ENCODE measurements at regions not wholly inside any gene's neighbourhood (a gene's known extent, or its start where the extent isn't known, plus 50 kb on each side); places are given as distances from the start of the nearest gene placed in this dataset.
A peak's percentile ranks its signal among the peaks of the same experiment; 100 is the strongest.
"Not testable (repeated sequence)": the region's sequence is repeated elsewhere in the genome, so short reads cannot be mapped to it uniquely, and the experiment has no call there.

DNA sequence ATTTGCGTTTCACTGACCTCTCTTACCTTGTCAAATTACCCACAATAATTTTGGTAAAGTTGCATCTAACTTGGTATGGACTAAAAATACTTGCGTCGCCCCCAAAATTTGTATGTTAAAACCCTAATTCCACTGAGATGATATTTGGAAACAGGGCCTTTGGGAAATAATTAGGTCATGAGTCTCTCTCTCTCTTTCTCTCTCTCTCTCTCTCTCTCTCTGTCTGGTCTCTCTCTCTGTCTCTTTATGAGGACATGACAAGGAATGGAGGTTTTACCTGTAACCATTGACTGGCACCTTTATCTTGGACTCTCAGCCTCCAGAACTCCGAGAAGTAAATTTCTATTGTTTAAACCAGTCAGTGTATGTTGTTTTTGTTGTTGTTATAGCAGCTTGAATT, 111.5 kb upstream of the BDP1 start:
- DNase-seq = not testable (repeated sequence)

- peak in 2 of 3 experiments; percentile 5 to 65 for DNase-seq
Observed at GRCh38 chr5:71372601-71373000, 82.8 kb upstream of the BDP1 start.

DNA sequence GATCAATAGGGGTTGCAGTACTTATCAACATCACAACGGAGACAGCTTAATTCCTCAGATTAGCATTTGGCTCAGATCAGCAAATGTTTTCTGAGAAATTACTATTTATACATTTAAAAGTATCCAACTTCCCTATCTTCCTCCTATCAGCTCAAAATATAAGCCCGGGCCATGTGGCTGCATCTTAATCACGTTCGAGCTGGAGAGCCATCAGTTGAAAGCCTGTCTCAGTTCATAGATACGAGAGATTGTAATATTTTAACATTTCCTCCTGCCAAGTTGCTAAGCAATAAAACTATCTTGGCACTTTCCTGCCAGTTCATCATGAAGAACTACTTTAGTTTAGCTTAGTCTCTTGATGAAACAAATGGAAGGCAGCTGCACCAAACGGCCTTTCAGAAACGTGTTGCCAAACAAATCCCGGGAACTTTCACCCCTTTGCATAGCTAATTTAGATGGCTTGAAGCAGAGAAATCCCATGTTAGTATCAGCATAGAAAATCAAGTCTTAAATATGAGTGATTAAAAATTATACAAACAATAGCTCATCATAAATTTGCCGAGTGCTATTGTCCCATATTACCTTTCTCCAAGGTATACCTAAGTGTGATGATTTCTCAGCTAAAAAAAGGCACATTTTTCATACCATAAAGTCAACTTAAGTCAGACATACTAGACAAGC, 82.3 kb upstream of the BDP1 start:
- DNase-seq = peak in 1 of 3 experiments; percentile 61

GRCh38 chr5:71384204-71384603, 71.2 kb upstream of the BDP1 start:
- not testable (repeated sequence) for DNase-seq

DNA sequence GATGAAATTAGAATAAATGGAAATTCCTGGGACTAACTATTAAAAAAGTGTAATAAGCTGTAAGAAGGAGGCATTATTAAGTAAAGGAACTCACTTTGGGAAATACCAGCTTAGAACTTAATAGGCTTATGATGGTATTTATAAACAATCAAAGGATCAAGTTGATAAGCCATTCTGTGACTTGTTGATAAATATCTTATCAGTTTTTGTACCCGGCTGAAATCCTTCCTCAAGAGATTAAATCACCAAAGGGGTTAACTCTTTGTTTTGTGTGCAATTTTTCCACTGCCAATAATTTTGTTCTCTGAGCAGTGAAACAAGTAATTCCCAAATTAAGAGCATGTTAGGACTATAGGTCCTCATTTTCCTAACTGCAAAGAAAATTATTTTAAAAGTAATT, 70.7 kb upstream of the BDP1 start:
- no peak for DNase-seq

GRCh38 chr5:71385208-71385607, 70.2 kb upstream of the BDP1 start:
- DNase-seq = not testable (repeated sequence)

- peak in 2 of 3 experiments; percentile 23 to 44 for DNase-seq
Observed at GRCh38 chr5:71388184-71388583, 67.3 kb upstream of the BDP1 start.

DNA sequence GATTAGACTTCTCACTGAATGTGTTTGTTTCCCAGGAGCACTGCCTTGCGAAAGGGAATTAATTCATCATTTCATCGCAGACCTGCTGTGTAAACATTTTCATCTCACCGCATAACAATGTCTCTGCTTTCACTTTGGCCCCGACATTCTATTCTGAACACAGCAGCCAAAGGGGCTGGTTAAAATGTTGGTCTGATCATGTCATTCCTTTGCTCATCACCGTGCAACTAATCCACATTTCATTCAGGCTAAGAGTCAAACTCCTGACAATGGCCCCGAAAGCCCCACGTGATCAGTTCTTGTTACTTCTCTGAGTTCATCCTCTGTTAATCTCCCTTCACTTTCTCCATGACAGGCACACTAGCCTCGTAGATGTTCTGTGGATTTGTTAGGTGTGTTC, 57.1 kb upstream of the BDP1 start:
- DNase-seq = peak; percentile 17 to 68 (median 44)

GRCh38 chr5:71398859-71399258, 56.6 kb upstream of the BDP1 start:
- not testable (repeated sequence) for DNase-seq

DNA sequence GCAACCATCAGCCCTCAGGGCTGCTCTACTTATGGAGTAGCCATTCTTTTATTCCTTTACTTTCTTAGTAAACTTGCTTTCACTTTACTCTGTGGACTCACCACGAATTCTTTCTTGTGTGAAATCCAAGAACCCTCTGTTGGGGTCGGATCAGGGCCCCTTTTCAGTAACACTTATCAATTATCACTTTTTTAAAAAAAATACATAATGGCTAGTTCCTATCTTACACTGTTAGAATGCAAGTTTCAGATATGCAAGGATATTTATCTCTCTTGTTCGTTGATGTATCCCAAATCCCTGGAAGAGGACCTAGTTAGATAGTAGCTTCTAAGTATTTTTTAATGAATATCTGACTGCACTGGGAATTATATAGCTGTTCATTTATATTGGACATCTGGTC, 56.0 kb upstream of the BDP1 start:
- not testable (repeated sequence) for DNase-seq

- DNase-seq = peak in 2 of 3 experiments; percentile 13 to 30
Observed at GRCh38 chr5:71400626-71401025, 54.8 kb upstream of the BDP1 start.

DNA sequence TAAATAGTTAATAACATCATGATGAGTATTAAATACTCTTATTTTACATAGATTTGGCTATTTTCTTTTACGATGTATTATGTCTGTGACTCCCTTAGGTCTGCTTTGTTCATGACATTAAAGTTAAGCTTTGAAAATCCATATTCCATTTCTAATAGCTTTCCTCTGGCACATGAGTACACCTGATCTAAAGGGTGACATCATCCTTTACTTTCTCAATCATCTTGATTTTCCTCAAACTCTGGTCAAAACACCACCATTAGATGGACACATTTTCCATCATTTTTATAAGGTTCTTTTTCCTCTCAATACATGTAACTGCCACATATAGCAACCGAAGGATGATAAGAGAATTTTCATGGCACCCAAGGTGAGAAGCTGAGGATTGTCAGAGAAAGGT, 54.3 kb upstream of the BDP1 start:
- not testable (repeated sequence) for DNase-seq

DNA sequence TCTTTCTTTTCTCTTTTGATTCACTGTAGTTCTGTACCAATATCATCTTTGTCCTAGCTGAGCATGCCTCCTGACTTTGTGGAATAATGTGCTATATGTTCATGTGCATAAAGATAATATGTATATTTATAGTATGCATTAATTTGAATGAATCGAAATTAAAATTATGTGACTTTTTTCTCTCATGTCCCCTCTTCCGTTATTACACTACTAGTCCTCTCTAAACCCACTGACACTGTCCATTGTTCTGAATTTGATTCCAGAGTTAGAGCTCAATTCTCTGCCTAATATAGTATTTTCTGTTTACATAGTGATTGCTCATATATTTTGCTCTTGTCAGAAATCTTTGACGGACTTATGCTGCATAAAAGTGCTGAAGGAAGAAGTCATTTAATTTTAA, 53.9 kb upstream of the BDP1 start:
- DNase-seq = peak in 1 of 3 experiments; percentile 54

DNA sequence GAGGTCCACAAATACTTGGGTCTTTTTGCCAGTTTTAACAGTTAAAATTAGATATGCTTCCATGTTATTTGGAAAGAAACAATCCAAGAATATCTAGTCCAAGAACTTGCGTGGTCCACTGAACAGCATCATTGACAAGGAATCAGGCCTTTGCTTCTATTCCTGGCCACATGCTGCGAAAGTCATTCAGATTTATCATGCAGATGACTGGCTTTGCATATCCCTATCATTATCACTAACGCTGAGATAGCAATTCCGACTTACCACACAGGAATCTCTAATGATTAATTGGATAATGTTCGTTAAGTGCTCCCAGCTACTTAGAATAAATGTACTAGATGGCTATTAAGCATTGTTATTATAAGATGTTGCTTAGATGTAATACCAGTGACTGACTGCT, 51.0 kb upstream of the BDP1 start:
- DNase-seq = peak in 2 of 3 experiments; percentile 36 to 79

- DNase-seq = peak in 1 of 3 experiments; percentile 53
Observed at GRCh38 chr5:71404936-71405335, 50.5 kb upstream of the BDP1 start.
